ENCODE measurements at regions not wholly inside any gene's neighbourhood (a gene's known extent, or its start where the extent isn't known, plus 50 kb on each side); places are given as distances from the start of the nearest gene placed in this dataset.

GRCh38 chr1:230516889-230517288, 90.8 kb upstream of the PGBD5 start:
- DNase-seq (ENCODE audit: low spot score) = no peak
- H3K27ac Mint-ChIP-seq (ENCODE audit: unreplicated experiment) = no peak overlapping the region
- no peaks in the 10 kb centered on the region for H3K9me3 Mint-ChIP-seq (ENCODE audit: unreplicated experiment)
- peaks cover 5% of the 10 kb centered on the region for H3K4me1 Mint-ChIP-seq (ENCODE audit: unreplicated experiment)
- no peaks in the 10 kb centered on the region for H3K36me3 Mint-ChIP-seq (ENCODE audit: low read depth, unreplicated experiment)
- no peak overlapping the region for H3K4me3 Mint-ChIP-seq (ENCODE audit: unreplicated experiment)
- H3K27me3 Mint-ChIP-seq (ENCODE audit: unreplicated experiment) = peaks cover 1% of the 10 kb centered on the region
- TF ChIP-seq CTCF (IDR thresholded peaks at IDR 0.05; ENCODE audit: unreplicated experiment) = no peak

GRCh38 chr1:230515451-230516145, 89.5 kb upstream of the PGBD5 start:
- Mint-ChIP-seq H3K27ac (ENCODE audit: unreplicated experiment) (no peak overlapping the region), H3K27me3 (ENCODE audit: unreplicated experiment) (peaks cover 1% of the 10 kb centered on the region), H3K4me3 (ENCODE audit: unreplicated experiment) (no peak overlapping the region), H3K36me3 (ENCODE audit: low read depth, unreplicated experiment) (no peaks in the 10 kb centered on the region), H3K4me1 (ENCODE audit: unreplicated experiment) (peaks cover 5% of the 10 kb centered on the region), H3K9me3 (ENCODE audit: unreplicated experiment) (no peaks in the 10 kb centered on the region)
- DNase-seq (ENCODE audit: low spot score) = no peak
- no peak for TF ChIP-seq CTCF (IDR thresholded peaks at IDR 0.05; ENCODE audit: unreplicated experiment)

GRCh38 chr1:230510496-230510895, 84.4 kb upstream of the PGBD5 start:
- no peaks in the 10 kb centered on the region for H3K9me3 Mint-ChIP-seq (ENCODE audit: unreplicated experiment)
- H3K27me3 Mint-ChIP-seq (ENCODE audit: unreplicated experiment) = peaks cover 1% of the 10 kb centered on the region
- no peak overlapping the region for H3K27ac Mint-ChIP-seq (ENCODE audit: unreplicated experiment)
- no peaks in the 10 kb centered on the region for H3K4me1 Mint-ChIP-seq (ENCODE audit: unreplicated experiment)
- H3K4me3 Mint-ChIP-seq (ENCODE audit: unreplicated experiment) = no peak overlapping the region
- H3K36me3 Mint-ChIP-seq (ENCODE audit: low read depth, unreplicated experiment) = peaks cover 4% of the 10 kb centered on the region
- DNase-seq (ENCODE audit: low spot score) = no peak
- TF ChIP-seq CTCF (IDR thresholded peaks at IDR 0.05; ENCODE audit: unreplicated experiment) = no peak

GRCh38 chr1:230509281-230509977, 83.3 kb upstream of the PGBD5 start:
- Mint-ChIP-seq H3K4me1 (ENCODE audit: unreplicated experiment) (no peaks in the 10 kb centered on the region), H3K27me3 (ENCODE audit: unreplicated experiment) (no peaks in the 10 kb centered on the region), H3K27ac (ENCODE audit: unreplicated experiment) (no peak overlapping the region), H3K9me3 (ENCODE audit: unreplicated experiment) (no peaks in the 10 kb centered on the region), H3K36me3 (ENCODE audit: low read depth, unreplicated experiment) (peaks cover 4% of the 10 kb centered on the region), H3K4me3 (ENCODE audit: unreplicated experiment) (no peak overlapping the region)
- no peak for DNase-seq (ENCODE audit: low spot score)
- no peak for TF ChIP-seq CTCF (IDR thresholded peaks at IDR 0.05; ENCODE audit: unreplicated experiment)
